ENCODE measurements at regions not wholly inside any gene's neighbourhood (a gene's known extent, or its start where the extent isn't known, plus 50 kb on each side); places are given as distances from the start of the nearest gene placed in this dataset.

GRCh38 chr16:59260892-59261291 lies 526.8 kb upstream of the GOT2 start:
- no peak overlapping the region for H3K4me3 ChIP-seq (ENCODE audit: low read depth, low read length)
- no peak for DNase-seq (ENCODE audit: low read depth)
- no peak for TF ChIP-seq CTCF (IDR thresholded peaks at IDR 0.05; ENCODE audit: control insufficient read depth, extremely low read depth, insufficient read depth)

GRCh38 chr16:59259950-59260319 lies 525.8 kb upstream of the GOT2 start:
- no peak for DNase-seq (ENCODE audit: low read depth)
- H3K4me3 ChIP-seq (ENCODE audit: low read depth, low read length) = no peak overlapping the region
- TF ChIP-seq CTCF (IDR thresholded peaks at IDR 0.05; ENCODE audit: control insufficient read depth, extremely low read depth, insufficient read depth) = no peak

GRCh38 chr16:59259074-59259949 lies 525.2 kb upstream of the GOT2 start:
- no peak overlapping the region for H3K4me3 ChIP-seq (ENCODE audit: low read depth, low read length)
- no peak for DNase-seq (ENCODE audit: low read depth)
- TF ChIP-seq CTCF (IDR thresholded peaks at IDR 0.05; ENCODE audit: control insufficient read depth, extremely low read depth, insufficient read depth) = no peak

- no peak for DNase-seq (ENCODE audit: low read depth)
- no peak for TF ChIP-seq CTCF (IDR thresholded peaks at IDR 0.05; ENCODE audit: control insufficient read depth, extremely low read depth, insufficient read depth)
- H3K4me3 ChIP-seq (ENCODE audit: low read depth, low read length) = no peak overlapping the region
Observed at GRCh38 chr16:59252317-59252716, 518.2 kb upstream of the GOT2 start.

GRCh38 chr16:59249011-59249410 lies 514.9 kb upstream of the GOT2 start:
- H3K4me3 ChIP-seq (ENCODE audit: low read depth, low read length) = no peak overlapping the region
- peak; percentile 7 for DNase-seq (ENCODE audit: low read depth)
- TF ChIP-seq CTCF (IDR thresholded peaks at IDR 0.05; ENCODE audit: control insufficient read depth, extremely low read depth, insufficient read depth) = peak; percentile 41; the same call in 1 of the 2 replicates

- no peak overlapping the region for H3K4me3 ChIP-seq (ENCODE audit: low read depth, low read length)
- TF ChIP-seq CTCF (IDR thresholded peaks at IDR 0.05; ENCODE audit: control insufficient read depth, extremely low read depth, insufficient read depth) = no peak
- peak; percentile 18 for DNase-seq (ENCODE audit: low read depth)
Observed at GRCh38 chr16:59242556-59242955, 508.4 kb upstream of the GOT2 start.

- no peak overlapping the region for H3K4me3 ChIP-seq (ENCODE audit: low read depth, low read length)
- no peak for DNase-seq (ENCODE audit: low read depth)
- no peak for TF ChIP-seq CTCF (IDR thresholded peaks at IDR 0.05; ENCODE audit: control insufficient read depth, extremely low read depth, insufficient read depth)
Observed at GRCh38 chr16:59238246-59238645, 504.1 kb upstream of the GOT2 start.

Data from LNCaP clone FGC (cell line).